Kidney (tissue), 13 donors: ENCODE measurements at regions not wholly inside any gene's neighbourhood (a gene's known extent, or its start where the extent isn't known, plus 50 kb on each side); places are given as distances from the start of the nearest gene placed in this dataset.

Experiments
- DNase-seq, 5 donors: peaks; one replicate each; pipeline ENCODE4 v3.0.0-alpha.2; 2013 to 2020
- FAIRE-seq: peaks from 2 replicates; lab custom pipeline; 2012; peaks lifted over from hg19 to GRCh38; lab: Jason Lieb, UNC
- H3K27ac ChIP-seq, 2 donors: one replicate each; pipeline ENCODE4 v1.7.0; 2013; ENCODE audit warnings: low read depth in 2 of 2, low read length in 2 of 2, inconsistent platforms in 1 of 2
- H3K27me3 ChIP-seq: one replicate; pipeline ENCODE4 v1.7.1; 2013; ENCODE audit warnings: low read length, inconsistent platforms; ENCODE audit not compliant: control insufficient read depth, insufficient read depth
- H3K36me3 ChIP-seq, 3 donors: one replicate each; pipeline versions ENCODE4 v1.7.0 to v1.7.1; 2013; ENCODE audit warnings: low read length in 3 of 3, control low read depth in 1 of 3, inconsistent platforms in 1 of 3; ENCODE audit not compliant: insufficient read depth in 3 of 3, control insufficient read depth in 2 of 3
- H3K4me1 ChIP-seq, 3 donors: one replicate each; pipeline versions ENCODE4 v1.7.0 to v1.7.1; 2013; ENCODE audit warnings: low read length in 3 of 3, inconsistent platforms in 1 of 3, low read depth in 1 of 3; ENCODE audit not compliant: control insufficient read depth in 2 of 3, insufficient read depth in 2 of 3
- H3K4me3 ChIP-seq, 3 donors: one replicate each; pipeline versions ENCODE4 v1.7.0 to v1.8.1; 2013; ENCODE audit warnings: low read length in 3 of 3, control low read depth in 1 of 3, inconsistent platforms in 1 of 3
- H3K9ac ChIP-seq, 3 donors: one replicate each; pipeline versions ENCODE4 v1.7.0 to v1.7.1; 2013; ENCODE audit warnings: low read length in 3 of 3, control low read depth in 1 of 3, inconsistent platforms in 1 of 3
- H3K9me3 ChIP-seq, 3 donors: one replicate each; pipeline versions ENCODE4 v1.7.0 to v1.7.1; 2013; ENCODE audit warnings: low read length in 3 of 3, control low read depth in 1 of 3, inconsistent platforms in 1 of 3; ENCODE audit not compliant: control insufficient read depth in 2 of 3, insufficient read depth in 1 of 3
- CTCF ChIP-seq: IDR thresholded peaks from 3 replicates; pipeline ENCODE4 v1.5.1; 2012; ENCODE audit warnings: mild to moderate bottlenecking, moderate library complexity, borderline replicate concordance; ENCODE audit not compliant: insufficient read depth; ENCODE audit errors: extremely low read depth
- intact Hi-C: fragments of 100-400 bp; cut with DNase I; formaldehyde crosslinking; loops from one replicate; pipeline ENCODE4 v1.11.1; 2022
- donor health status: control.
- donor health status: control.
- donor health status: control.
- donor health status: control.
- donor health status: control.
- donor health status: DM: yes; HTN: yes; CAD: no.
- donor health status: Normal renal cell carcinoma (clear cell type).

DNA sequence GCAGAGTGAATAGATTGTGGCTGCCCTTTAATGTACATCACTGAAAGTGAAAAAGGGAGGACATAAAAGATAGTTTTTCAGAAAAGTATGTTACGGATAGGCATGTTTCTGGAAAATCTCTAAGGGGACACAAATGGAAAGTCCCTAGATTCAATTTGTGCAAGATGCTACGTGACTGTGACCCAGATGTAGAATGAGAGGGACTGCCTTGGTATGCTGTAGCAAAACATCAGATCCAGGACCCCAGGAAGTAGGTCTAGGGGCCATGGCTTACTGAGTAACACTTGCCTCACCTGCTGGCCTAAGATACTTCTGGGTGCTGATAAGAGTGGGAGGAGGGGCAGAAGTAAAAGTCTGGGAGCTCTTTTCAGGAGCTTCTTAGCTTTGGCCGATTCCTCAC lies 191.2 kb upstream of the PHYHIPL start:
- no peak overlapping the region for H3K27ac ChIP-seq
- no peaks in the 10 kb centered on the region for H3K27me3 ChIP-seq
- intact Hi-C loops, result no loop called here
- H3K4me1 ChIP-seq, result no peaks in the 10 kb centered on the region
- TF ChIP-seq CTCF, result no peak
- H3K9me3 ChIP-seq, result peaks cover 0 to 8% (median 0%) of the 10 kb centered on the region in 3 donors
- no peaks in the 10 kb centered on the region for H3K36me3 ChIP-seq
- FAIRE-seq (no peak), DNase-seq (no peak)
- no peak overlapping the region for H3K4me3 ChIP-seq
- no peak overlapping the region for H3K9ac ChIP-seq

DNA sequence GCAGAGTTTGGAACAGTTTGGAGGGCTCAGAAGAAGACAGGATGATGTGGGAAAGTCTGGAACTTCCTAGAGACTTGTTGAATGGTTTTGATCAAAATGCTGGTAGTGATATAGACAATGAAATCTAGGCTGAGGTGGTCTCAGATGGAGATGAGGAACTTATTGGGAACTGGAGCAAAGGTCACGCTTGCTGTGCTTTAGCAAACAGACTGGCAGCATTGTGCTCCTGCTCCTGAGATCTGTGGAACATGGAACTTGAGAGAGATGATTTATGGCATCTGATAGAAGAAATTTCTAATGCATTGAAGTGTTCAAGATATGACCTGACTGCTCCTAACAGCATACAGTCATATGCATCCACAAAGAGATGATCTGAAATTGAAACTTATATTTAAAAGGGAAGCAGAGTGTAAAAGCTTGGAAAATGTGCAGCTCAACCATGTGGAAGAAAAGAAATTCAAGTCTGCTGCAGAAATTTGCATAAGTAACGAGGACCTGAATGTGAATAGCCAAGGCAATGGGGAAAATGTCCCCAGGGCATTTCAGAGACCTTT lies 186.9 kb upstream of the PHYHIPL start:
- no peak for FAIRE-seq
- no peak overlapping the region for H3K9ac ChIP-seq
- no peaks in the 10 kb centered on the region for H3K36me3 ChIP-seq
- H3K9me3 ChIP-seq, result peaks cover 0 to 8% (median 0%) of the 10 kb centered on the region in 3 donors
- no peak overlapping the region for H3K27ac ChIP-seq
- peaks cover 0 to 5% (median 0%) of the 10 kb centered on the region in 3 donors for H3K4me1 ChIP-seq
- intact Hi-C loops, result no loop called here
- no peaks in the 10 kb centered on the region for H3K27me3 ChIP-seq
- no peak overlapping the region for H3K4me3 ChIP-seq
- DNase-seq, result no peak
- no peak for TF ChIP-seq CTCF

- DNase-seq (no peak), FAIRE-seq (no peak)
- Histone ChIP-seq H3K9ac (no peak overlapping the region), H3K4me1 (peaks cover 0 to 13% (median 2%) of the 10 kb centered on the region in 3 donors), H3K4me3 (no peak overlapping the region), H3K9me3 (peaks cover 0 to 8% (median 0%) of the 10 kb centered on the region in 3 donors), H3K36me3 (no peaks in the 10 kb centered on the region), H3K27ac (no peak overlapping the region), H3K27me3 (no peaks in the 10 kb centered on the region)
- TF ChIP-seq CTCF, result no peak
- intact Hi-C loops, result no loop called here
Measured at GRCh38 chr10:58990693-58991092, 185.8 kb upstream of the PHYHIPL start.

- H3K27ac ChIP-seq, result no peak overlapping the region
- H3K36me3 ChIP-seq, result no peaks in the 10 kb centered on the region
- H3K9me3 ChIP-seq, result peaks cover 0 to 8% (median 0%) of the 10 kb centered on the region in 3 donors
- DNase-seq, result no peak
- H3K4me3 ChIP-seq, result no peak overlapping the region
- intact Hi-C loops, result no loop called here
- H3K4me1 ChIP-seq, result peaks cover 0 to 13% (median 2%) of the 10 kb centered on the region in 3 donors
- no peak for FAIRE-seq
- no peak for TF ChIP-seq CTCF
- no peak overlapping the region for H3K9ac ChIP-seq
- no peaks in the 10 kb centered on the region for H3K27me3 ChIP-seq
Measured at GRCh38 chr10:58991856-58992255, 184.6 kb upstream of the PHYHIPL start.
